VCaP (cell line): ENCODE measurements at regions not wholly inside any gene's neighbourhood (a gene's known extent, or its start where the extent isn't known, plus 50 kb on each side); places are given as distances from the start of the nearest gene placed in this dataset.

Source experiments
- H3K27ac ChIP-seq: fragments of 450-650 bp; 2 replicates; pipeline ENCODE4 v1.5.1; 2017
- TF ChIP-seq, protein P1 (sequence below): fragments of 450-650 bp; conservative IDR thresholded peaks from 2 replicates; pipeline ENCODE4 v1.5.1; 2017; ENCODE audit warnings: mild to moderate bottlenecking, moderate library complexity

- no peak overlapping the region for H3K27ac ChIP-seq
- TF ChIP-seq, protein P1, sequence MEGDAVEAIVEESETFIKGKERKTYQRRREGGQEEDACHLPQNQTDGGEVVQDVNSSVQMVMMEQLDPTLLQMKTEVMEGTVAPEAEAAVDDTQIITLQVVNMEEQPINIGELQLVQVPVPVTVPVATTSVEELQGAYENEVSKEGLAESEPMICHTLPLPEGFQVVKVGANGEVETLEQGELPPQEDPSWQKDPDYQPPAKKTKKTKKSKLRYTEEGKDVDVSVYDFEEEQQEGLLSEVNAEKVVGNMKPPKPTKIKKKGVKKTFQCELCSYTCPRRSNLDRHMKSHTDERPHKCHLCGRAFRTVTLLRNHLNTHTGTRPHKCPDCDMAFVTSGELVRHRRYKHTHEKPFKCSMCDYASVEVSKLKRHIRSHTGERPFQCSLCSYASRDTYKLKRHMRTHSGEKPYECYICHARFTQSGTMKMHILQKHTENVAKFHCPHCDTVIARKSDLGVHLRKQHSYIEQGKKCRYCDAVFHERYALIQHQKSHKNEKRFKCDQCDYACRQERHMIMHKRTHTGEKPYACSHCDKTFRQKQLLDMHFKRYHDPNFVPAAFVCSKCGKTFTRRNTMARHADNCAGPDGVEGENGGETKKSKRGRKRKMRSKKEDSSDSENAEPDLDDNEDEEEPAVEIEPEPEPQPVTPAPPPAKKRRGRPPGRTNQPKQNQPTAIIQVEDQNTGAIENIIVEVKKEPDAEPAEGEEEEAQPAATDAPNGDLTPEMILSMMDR, result no peak
Measured at GRCh38 chr10:121152033-121152432, 300.9 kb downstream of the WDR11 start.

DNA sequence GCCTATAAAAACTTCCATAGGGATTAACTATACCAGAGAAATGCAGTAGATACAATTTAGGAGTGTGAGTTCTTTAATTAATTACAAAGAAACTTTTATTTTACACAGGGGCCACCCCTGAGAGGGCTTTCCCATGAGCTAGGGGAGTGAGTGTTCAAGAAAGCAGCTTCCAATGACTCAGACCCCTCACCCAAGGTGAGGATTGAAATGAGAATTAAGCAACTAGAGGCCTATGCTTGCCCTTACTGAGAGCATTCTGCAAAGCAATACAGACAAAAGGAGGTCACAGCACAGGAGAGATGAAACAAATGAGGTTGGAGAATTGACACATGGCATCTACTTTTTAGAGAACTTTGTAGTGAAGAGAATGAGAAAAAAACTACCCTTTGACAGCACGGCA is 301.8 kb downstream of the WDR11 start:
- no peak overlapping the region for H3K27ac ChIP-seq
- TF ChIP-seq, protein P1, result no peak

- no peak overlapping the region for H3K27ac ChIP-seq
- TF ChIP-seq, protein P1, result no peak
Measured at GRCh38 chr10:121154310-121154709, 303.1 kb downstream of the WDR11 start.

- TF ChIP-seq, protein P1, result no peak
- no peak overlapping the region for H3K27ac ChIP-seq
Measured at GRCh38 chr10:121154846-121155245, 303.7 kb downstream of the WDR11 start.

DNA sequence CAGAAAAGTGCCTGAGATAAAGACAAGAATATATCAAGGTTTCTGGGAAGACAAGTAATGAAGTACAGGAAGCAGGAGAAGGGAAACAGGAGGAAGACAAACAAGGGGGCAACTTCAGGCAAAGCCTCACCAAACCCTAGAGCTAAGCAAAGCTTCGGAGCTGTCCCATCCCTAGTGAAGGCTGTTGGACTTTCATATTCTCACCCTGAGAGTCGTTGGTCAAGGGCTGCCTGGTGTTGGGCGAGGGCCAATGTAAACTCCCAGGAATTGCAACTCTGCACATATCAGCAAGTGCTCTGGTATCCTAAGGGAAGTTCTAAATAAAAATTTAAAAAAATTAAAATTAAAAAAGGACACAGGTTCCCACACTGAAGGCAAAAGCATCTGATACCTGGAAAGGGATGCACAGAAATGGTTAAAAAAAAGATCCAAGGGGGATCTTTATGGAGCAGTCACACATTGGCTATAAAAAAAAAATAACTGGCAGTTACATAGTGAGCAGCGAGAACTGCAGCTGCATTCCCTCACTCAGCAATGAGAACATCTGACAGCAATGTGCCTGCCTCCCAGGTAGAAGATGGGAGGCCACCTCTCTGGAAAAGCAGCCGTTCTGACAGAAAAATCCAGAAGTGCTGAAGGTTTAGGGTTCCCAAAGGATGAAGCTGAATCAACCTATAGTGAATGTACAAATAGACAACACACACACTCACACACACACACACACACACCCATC is 304.7 kb downstream of the WDR11 start:
- TF ChIP-seq, protein P1, result no peak
- H3K27ac ChIP-seq, result no peak overlapping the region

DNA sequence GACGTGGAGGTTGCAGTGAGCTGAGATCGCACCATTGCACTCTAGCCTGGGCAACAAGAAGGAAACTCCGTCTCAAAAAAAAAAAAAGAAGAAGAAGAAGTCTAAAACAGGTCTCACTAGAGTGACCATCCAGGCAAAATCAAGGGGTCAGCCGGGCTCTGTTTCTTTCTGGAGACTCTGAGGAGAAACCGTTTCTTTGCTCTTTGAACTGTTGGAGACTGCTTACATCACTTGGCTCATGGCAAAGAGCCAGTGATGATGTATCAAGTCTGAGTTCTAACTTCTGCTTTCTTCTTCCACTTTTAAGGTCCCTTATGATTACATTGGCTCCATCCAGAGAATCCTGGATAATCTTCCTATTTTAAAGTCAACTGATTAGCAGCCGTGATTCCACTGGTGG is 306.8 kb downstream of the WDR11 start:
- TF ChIP-seq, protein P1, result no peak

GRCh38 chr10:121158988-121159579 is 307.9 kb downstream of the WDR11 start:
- H3K27ac ChIP-seq, result no peak overlapping the region

More for the DNA sequence above, 306.8 kb downstream of the WDR11 start:
- H3K27ac ChIP-seq, result no peak overlapping the region

More at GRCh38 chr10:121158988-121159579, 307.9 kb downstream of the WDR11 start:
- TF ChIP-seq, protein P1, result no peak
